PFSK-1 (cell line): ENCODE measurements at regions not wholly inside any gene's neighbourhood (a gene's known extent, or its start where the extent isn't known, plus 50 kb on each side); places are given as distances from the start of the nearest gene placed in this dataset.

Experiments
- FOXP2 ChIP-seq: optimal IDR thresholded peaks from 2 replicates; pipeline ENCODE3; 2011; ENCODE audit warnings: borderline replicate concordance, control low read depth, inconsistent platforms; ENCODE audit not compliant: insufficient read depth; ENCODE audit errors: extremely low read length, extremely low read depth
- POLR2AphosphoS5 ChIP-seq: IDR thresholded peaks from 2 replicates; pipeline ENCODE4 v1.6.1; 2012; ENCODE audit warnings: low read depth, mild to moderate bottlenecking, control low read depth, low read length, moderate library complexity
- SIN3A ChIP-seq: IDR thresholded peaks from 2 replicates; pipeline ENCODE4 v1.6.1; 2012; ENCODE audit warnings: mild to moderate bottlenecking, low read length, moderate library complexity, borderline replicate concordance; ENCODE audit not compliant: insufficient read depth
- TAF1 ChIP-seq: IDR thresholded peaks from 2 replicates; pipeline ENCODE4 v1.6.1; 2012; ENCODE audit warnings: low read length, control low read depth, borderline replicate concordance; ENCODE audit not compliant: insufficient read depth
- TF ChIP-seq, protein P1 (sequence below), 2 experiments: IDR thresholded peaks; 2 replicates each; pipeline versions ENCODE4 v1.6.1 to v1.8.0; 2011 to 2012; ENCODE audit warnings: low read depth in 2 of 2, low read length in 2 of 2, control low read depth in 1 of 2, inconsistent platforms in 1 of 2, mild to moderate bottlenecking in 1 of 2, moderate library complexity in 1 of 2; ENCODE audit not compliant: insufficient read depth in 1 of 2

DNA sequence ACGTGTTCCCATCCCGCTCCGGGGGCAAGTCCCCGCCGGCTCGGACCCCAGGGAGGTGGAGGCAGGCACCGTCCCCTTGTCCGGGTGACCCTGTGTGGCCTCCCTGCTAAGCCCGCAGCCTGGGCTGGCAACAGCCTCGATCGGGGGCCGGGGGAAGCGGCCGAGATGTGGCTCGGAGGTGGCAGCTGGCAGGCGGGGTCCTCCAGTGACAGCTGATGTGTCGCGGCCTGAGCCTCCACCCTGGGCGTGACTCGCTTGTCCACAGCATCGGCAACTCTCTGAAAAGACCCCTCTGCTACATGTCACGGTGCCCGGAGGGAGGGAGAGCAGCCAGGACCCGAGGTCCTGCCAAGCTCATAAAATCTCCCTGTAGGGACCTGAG is 124.8 kb upstream of the IRX4 start:
- no peak for TF ChIP-seq POLR2AphosphoS5
- TF ChIP-seq FOXP2 = no peak
- TF ChIP-seq, protein P1, sequence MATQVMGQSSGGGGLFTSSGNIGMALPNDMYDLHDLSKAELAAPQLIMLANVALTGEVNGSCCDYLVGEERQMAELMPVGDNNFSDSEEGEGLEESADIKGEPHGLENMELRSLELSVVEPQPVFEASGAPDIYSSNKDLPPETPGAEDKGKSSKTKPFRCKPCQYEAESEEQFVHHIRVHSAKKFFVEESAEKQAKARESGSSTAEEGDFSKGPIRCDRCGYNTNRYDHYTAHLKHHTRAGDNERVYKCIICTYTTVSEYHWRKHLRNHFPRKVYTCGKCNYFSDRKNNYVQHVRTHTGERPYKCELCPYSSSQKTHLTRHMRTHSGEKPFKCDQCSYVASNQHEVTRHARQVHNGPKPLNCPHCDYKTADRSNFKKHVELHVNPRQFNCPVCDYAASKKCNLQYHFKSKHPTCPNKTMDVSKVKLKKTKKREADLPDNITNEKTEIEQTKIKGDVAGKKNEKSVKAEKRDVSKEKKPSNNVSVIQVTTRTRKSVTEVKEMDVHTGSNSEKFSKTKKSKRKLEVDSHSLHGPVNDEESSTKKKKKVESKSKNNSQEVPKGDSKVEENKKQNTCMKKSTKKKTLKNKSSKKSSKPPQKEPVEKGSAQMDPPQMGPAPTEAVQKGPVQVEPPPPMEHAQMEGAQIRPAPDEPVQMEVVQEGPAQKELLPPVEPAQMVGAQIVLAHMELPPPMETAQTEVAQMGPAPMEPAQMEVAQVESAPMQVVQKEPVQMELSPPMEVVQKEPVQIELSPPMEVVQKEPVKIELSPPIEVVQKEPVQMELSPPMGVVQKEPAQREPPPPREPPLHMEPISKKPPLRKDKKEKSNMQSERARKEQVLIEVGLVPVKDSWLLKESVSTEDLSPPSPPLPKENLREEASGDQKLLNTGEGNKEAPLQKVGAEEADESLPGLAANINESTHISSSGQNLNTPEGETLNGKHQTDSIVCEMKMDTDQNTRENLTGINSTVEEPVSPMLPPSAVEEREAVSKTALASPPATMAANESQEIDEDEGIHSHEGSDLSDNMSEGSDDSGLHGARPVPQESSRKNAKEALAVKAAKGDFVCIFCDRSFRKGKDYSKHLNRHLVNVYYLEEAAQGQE (IDR thresholded peaks at IDR 0.05; ENCODE audit: insufficient read depth in 1 of 2, low read depth in 2 of 2, low read length in 2 of 2) = no peak
- TF ChIP-seq SIN3A = no peak
- no peak for TF ChIP-seq TAF1

DNA sequence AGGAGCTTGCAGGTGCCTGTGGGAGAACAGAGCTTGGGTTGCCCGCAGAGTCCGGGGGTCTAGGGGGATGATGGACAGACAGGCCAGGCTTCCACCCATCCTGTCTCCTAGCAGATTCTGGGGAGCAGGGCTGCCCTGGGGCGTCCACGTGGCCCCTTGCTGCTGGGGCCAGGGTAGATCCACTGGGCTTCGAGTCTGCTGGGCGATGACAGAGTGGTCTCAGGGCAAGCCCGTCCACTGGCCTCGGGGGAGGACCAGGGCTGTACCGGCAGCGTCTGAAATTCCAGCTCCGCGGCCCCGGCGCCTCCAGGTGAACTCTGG is 124.2 kb upstream of the IRX4 start:
- TF ChIP-seq POLR2AphosphoS5 (no peak), TAF1 (no peak), FOXP2 (no peak), SIN3A (no peak)
- TF ChIP-seq, protein P1 (IDR thresholded peaks at IDR 0.05; ENCODE audit: insufficient read depth in 1 of 2, low read depth in 2 of 2, low read length in 2 of 2) = no peak

DNA sequence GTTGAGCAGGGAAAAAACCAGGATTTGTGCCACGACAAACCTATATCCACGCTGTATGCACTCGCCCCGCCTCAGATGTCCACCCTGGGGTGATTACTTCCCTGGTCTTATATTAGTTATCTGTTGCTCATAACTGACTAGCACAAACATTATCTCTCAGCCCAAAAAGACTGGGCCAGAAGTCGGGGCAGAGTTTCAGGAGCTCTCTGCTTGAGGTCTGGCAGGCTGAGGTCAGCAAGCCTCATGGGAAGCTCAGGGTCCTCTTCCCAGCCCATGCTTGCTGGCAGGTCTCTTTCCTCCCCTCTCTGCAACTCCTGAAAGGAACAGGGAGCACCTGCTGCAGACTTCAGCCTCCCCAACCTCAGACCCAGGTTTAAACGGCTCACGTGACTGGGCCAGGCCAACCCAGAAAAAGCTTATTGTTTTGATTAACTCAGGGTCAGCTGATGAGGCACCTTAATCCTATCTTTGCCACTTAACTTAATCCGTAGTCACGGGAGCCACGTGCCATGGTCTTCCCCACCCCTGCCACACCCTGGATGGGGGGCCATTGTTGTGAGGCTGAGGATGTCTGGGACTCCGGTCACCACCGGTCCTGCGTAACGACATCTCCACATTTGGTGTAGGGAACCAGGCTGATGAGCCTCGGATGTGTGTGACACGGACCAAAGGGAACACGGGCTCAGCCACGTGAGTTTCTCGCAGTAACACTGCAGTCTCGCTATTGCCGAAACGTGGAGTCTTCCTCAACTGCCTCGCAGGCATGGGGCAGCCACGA is 123.7 kb upstream of the IRX4 start:
- TF ChIP-seq SIN3A = no peak
- TF ChIP-seq FOXP2 = no peak
- no peak for TF ChIP-seq TAF1
- no peak for TF ChIP-seq POLR2AphosphoS5
- TF ChIP-seq, protein P1 (IDR thresholded peaks at IDR 0.05; ENCODE audit: insufficient read depth in 1 of 2, low read depth in 2 of 2, low read length in 2 of 2) = no peak

DNA sequence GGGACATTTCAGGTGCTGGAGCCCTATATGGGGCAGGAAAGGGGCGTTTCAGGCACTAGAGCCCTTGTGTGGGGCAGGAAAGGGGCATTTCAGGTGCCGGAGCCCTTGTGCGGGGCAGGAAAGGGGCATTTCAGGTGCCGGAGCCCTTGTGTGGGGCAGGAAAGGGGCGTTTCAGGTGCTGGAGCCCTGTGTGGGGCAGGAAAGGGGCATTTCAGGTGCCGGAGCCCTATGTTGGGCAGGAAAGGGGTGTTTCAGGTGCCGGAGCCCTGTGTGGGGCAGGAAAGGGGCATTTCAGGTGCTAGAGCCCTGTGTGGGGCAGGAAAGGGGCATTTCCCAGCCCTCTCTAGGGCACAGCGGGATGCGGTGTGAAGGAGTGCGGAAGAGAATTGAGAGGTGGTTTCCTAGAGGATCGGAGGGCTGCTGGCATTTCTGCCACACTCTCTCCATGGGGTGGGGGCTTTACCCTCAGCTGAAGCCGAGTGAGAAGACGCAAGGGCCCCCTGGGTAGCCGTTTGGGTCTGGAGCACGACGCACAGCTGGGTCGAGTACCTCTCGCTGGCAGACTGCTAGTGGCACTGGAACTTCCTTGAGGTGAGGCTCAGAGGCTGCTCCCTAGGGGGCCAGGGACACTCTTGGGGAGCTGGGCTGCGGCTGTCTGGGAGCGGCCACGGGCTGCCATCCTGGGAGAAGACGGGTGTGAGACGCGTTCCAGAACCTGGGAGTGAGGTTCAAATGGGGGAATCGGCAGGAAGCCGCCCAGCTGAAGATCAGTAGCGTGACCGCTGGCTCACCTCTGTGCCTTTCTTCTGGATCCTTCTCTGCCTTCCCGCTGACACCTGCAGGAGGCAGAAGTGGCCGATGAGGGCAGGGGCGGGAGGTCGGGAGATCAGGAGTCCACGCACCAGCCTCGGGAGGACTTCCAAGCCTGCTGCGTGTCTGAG is 122.6 kb upstream of the IRX4 start:
- TF ChIP-seq SIN3A = no peak
- TF ChIP-seq POLR2AphosphoS5 = no peak
- no peak for TF ChIP-seq TAF1
- TF ChIP-seq FOXP2 = no peak
- TF ChIP-seq, protein P1 (IDR thresholded peaks at IDR 0.05; ENCODE audit: insufficient read depth in 1 of 2, low read depth in 2 of 2, low read length in 2 of 2) = no peak
